HG03565 (cell line): ENCODE measurements at regions not wholly inside any gene's neighbourhood (a gene's known extent, or its start where the extent isn't known, plus 50 kb on each side); places are given as distances from the start of the nearest gene placed in this dataset.
A peak's percentile ranks its signal among the peaks of the same experiment; 100 is the strongest.
"Not testable (repeated sequence)": the region's sequence is repeated elsewhere in the genome, so short reads cannot be mapped to it uniquely, and the experiment has no call there.

Experiments
- ATAC-seq: cut with Tn5 transposase; IDR thresholded peaks from one replicate; pipeline ENCODE4 v1.9.1; 2021; ENCODE audit warnings: mild to moderate bottlenecking, moderate library complexity; ENCODE audit not compliant: unreplicated experiment

GRCh38 chr4:84032372-84032771 lies 466.7 kb downstream of the NKX6-1 start:
- peak; percentile 88 for ATAC-seq

- peak; percentile 29 for ATAC-seq
These were observed 467.7 kb downstream of the NKX6-1 start for GRCh38 chr4:84031401-84031800.

- no peak for ATAC-seq
These were observed 470.8 kb downstream of the NKX6-1 start for GRCh38 chr4:84028340-84028739.

GRCh38 chr4:84024405-84024804 lies 474.7 kb downstream of the NKX6-1 start:
- ATAC-seq: no peak

- no peak for ATAC-seq
These were observed 476.5 kb downstream of the NKX6-1 start for GRCh38 chr4:84022564-84022963.

GRCh38 chr4:84019626-84020025 lies 479.5 kb downstream of the NKX6-1 start:
- no peak for ATAC-seq

GRCh38 chr4:84003046-84003445 lies 467.1 kb downstream of the GPAT3 start:
- no peak for ATAC-seq

- no peak for ATAC-seq
These were observed 466.1 kb downstream of the GPAT3 start for GRCh38 chr4:84001876-84002569.

- no peak for ATAC-seq
These were observed 460.3 kb downstream of the GPAT3 start for GRCh38 chr4:83996254-83996653.

GRCh38 chr4:83993774-83994173 lies 457.9 kb downstream of the GPAT3 start:
- ATAC-seq: no peak

- no peak for ATAC-seq
These were observed 453.9 kb downstream of the GPAT3 start for GRCh38 chr4:83989835-83990234.

GRCh38 chr4:83981156-83981555 lies 445.2 kb downstream of the GPAT3 start:
- ATAC-seq: no peak

GRCh38 chr4:83979773-83980172 lies 443.9 kb downstream of the GPAT3 start:
- ATAC-seq: no peak

- ATAC-seq: no peak
These were observed 438.3 kb downstream of the GPAT3 start for GRCh38 chr4:83974111-83974780.

- ATAC-seq: no peak
These were observed 429.2 kb downstream of the GPAT3 start for GRCh38 chr4:83964996-83965541.

GRCh38 chr4:83962492-83962891 lies 426.6 kb downstream of the GPAT3 start:
- ATAC-seq: no peak

- ATAC-seq: no peak
These were observed 425.7 kb downstream of the GPAT3 start for GRCh38 chr4:83961575-83961974.

- ATAC-seq: no peak
These were observed 423.3 kb downstream of the GPAT3 start for GRCh38 chr4:83959160-83959559.

GRCh38 chr4:83947830-83948193 lies 411.9 kb downstream of the GPAT3 start:
- ATAC-seq: no peak

GRCh38 chr4:83947125-83947829 lies 411.4 kb downstream of the GPAT3 start:
- ATAC-seq: no peak

GRCh38 chr4:83943691-83944090 lies 407.8 kb downstream of the GPAT3 start:
- ATAC-seq: not testable (repeated sequence)
